B cell (primary cell): ENCODE measurements at regions not wholly inside any gene's neighbourhood (a gene's known extent, or its start where the extent isn't known, plus 50 kb on each side); places are given as distances from the start of the nearest gene placed in this dataset.
"Not testable (repeated sequence)": the region's sequence is repeated elsewhere in the genome, so short reads cannot be mapped to it uniquely, and the experiment has no call there.

Experiments used
- ATAC-seq: fragments of 200-7000 bp; cut with Tn5 transposase; one replicate; pipeline ENCODE4 v1.10.0; 2021; ENCODE audit warnings: low read depth, mild to moderate bottlenecking, moderate number of reproducible peaks, moderate library complexity
- CTCF ChIA-PET: fragments of 350-600 bp; sonication (Branson Sonifier 250); formaldehyde crosslinking; loops from one replicate; lab custom pipeline; 2021; ENCODE audit warnings: antibody characterized with exemption, inconsistent platforms; lab: Charles Lee
- POLR2A ChIA-PET: fragments of 350-600 bp; sonication (Branson Sonifier 250); formaldehyde crosslinking; loops from one replicate; lab custom pipeline; 2021; ENCODE audit warnings: antibody characterized with exemption; lab: Charles Lee
- DNase-seq: peaks from one replicate; pipeline ENCODE4 v3.0.0; 2013
- H2AFZ ChIP-seq: 2 replicates; pipeline ENCODE4 v1.6.1; 2012; ENCODE audit warnings: mild to moderate bottlenecking, low read depth, low read length; ENCODE audit not compliant: insufficient read depth, poor library complexity, severe bottlenecking
- H3K27ac ChIP-seq, 2 donors: 1 replicate in 1 of 2; 2 replicates in 1 of 2; pipeline ENCODE4 v1.5.1; 2012 to 2013; ENCODE audit warnings: low read length in 2 of 2, mild to moderate bottlenecking in 2 of 2, moderate library complexity in 1 of 2
- H3K27me3 ChIP-seq, 4 experiments: fragments of 200-600 bp in 1 of 4; sonication (generic) in 1 of 4; replicated peaks in 1 of 4; 1 replicate in 2 of 4; 2 replicates in 2 of 4; pipeline versions ENCODE4 v1.6.1 to v1.7.0; 2013 to 2016; ENCODE audit warnings: low read length in 3 of 4, mild to moderate bottlenecking in 2 of 4, mixed read lengths in 1 of 4, moderate library complexity in 1 of 4; ENCODE audit not compliant: insufficient read depth in 4 of 4, control insufficient read depth in 3 of 4; ENCODE audit errors: control extremely low read depth in 1 of 4
- H3K36me3 ChIP-seq, 2 experiments: replicated peaks in 1 of 2; 1 replicate in 1 of 2; 2 replicates in 1 of 2; pipeline versions ENCODE4 v1.6.1 to v1.7.1; 2013; ENCODE audit warnings: low read length in 1 of 2; ENCODE audit not compliant: insufficient read depth in 2 of 2, control insufficient read depth in 1 of 2; ENCODE audit errors: control extremely low read depth in 1 of 2, extremely low read depth in 1 of 2
- H3K4me1 ChIP-seq, 2 donors: fragments of 200-600 bp in 1 of 2; sonication (generic) in 1 of 2; 1 replicate in 1 of 2; 2 replicates in 1 of 2; pipeline versions ENCODE4 v1.5.1 to v1.6.1; 2013 to 2017; ENCODE audit warnings: low read length in 2 of 2; ENCODE audit not compliant: control insufficient read depth in 2 of 2, insufficient read depth in 2 of 2
- H3K4me2 ChIP-seq: replicated peaks from 2 replicates; pipeline ENCODE3; 2012; ENCODE audit warnings: mild to moderate bottlenecking, low read depth, low read length; ENCODE audit not compliant: poor library complexity, severe bottlenecking
- H3K4me3 ChIP-seq, 5 experiments: fragments of 200-600 bp in 1 of 5; sonication (generic) in 1 of 5; 1 replicate in 3 of 5; 2 replicates in 2 of 5; pipeline versions ENCODE4 v1.5.1 to v1.7.0; 2011 to 2016; ENCODE audit warnings: low read length in 4 of 5, mild to moderate bottlenecking in 4 of 5, low read depth in 2 of 5, control low read depth in 1 of 5, moderate library complexity in 1 of 5; ENCODE audit not compliant: insufficient read depth in 1 of 5; ENCODE audit errors: control extremely low read depth in 1 of 5, extremely low read depth in 1 of 5
- H3K79me2 ChIP-seq: fragments of 200-600 bp; sonication (generic); one replicate; pipeline ENCODE4 v1.6.0; 2016; ENCODE audit warnings: low read length; ENCODE audit not compliant: control insufficient read depth, insufficient read depth
- H3K9ac ChIP-seq: fragments of 200-600 bp; sonication (generic); 2 replicates; pipeline ENCODE4 v1.6.1; 2017; ENCODE audit warnings: mild to moderate bottlenecking, low read length, moderate library complexity
- H3K9me3 ChIP-seq, 3 donors: one replicate each; pipeline versions ENCODE4 v1.6.1 to v1.7.1; 2013; ENCODE audit warnings: low read length in 2 of 3; ENCODE audit not compliant: control insufficient read depth in 2 of 3, insufficient read depth in 1 of 3; ENCODE audit errors: control extremely low read depth in 1 of 3
- H4K20me1 ChIP-seq: 2 replicates; pipeline ENCODE4 v1.6.0; 2012; ENCODE audit warnings: mild to moderate bottlenecking, low read length; ENCODE audit not compliant: insufficient read depth, control insufficient read depth, poor library complexity, severe bottlenecking
- H3K27ac Mint-ChIP-seq: one replicate; pipeline ENCODE4 v1.8.0; 2021; ENCODE audit warnings: mixed read lengths
- H3K27me3 Mint-ChIP-seq: one replicate; pipeline ENCODE4 v1.8.0; 2021; ENCODE audit warnings: mixed read lengths
- H3K4me1 Mint-ChIP-seq: one replicate; pipeline ENCODE4 v1.8.0; 2021; ENCODE audit warnings: mixed read lengths
- H3K4me3 Mint-ChIP-seq: one replicate; pipeline ENCODE4 v1.8.0; 2021; ENCODE audit warnings: mixed read lengths
- H3K9me3 Mint-ChIP-seq: one replicate; pipeline ENCODE4 v1.8.0; 2022; ENCODE audit warnings: mixed read lengths; ENCODE audit not compliant: insufficient read depth
- WGBS: methylation state at CpG from one replicate; pipeline ENCODE4 v1.1.5; 2013; ENCODE audit warnings: missing lambda C conversion rate; ENCODE audit not compliant: insufficient coverage; 5-methylcytosine and 5-hydroxymethylcytosine counted together
- intact Hi-C: fragments of 100-400 bp; cut with micrococcal nuclease; formaldehyde crosslinking; loops from one replicate; pipeline ENCODE4 v1.10.0; 2022

DNA sequence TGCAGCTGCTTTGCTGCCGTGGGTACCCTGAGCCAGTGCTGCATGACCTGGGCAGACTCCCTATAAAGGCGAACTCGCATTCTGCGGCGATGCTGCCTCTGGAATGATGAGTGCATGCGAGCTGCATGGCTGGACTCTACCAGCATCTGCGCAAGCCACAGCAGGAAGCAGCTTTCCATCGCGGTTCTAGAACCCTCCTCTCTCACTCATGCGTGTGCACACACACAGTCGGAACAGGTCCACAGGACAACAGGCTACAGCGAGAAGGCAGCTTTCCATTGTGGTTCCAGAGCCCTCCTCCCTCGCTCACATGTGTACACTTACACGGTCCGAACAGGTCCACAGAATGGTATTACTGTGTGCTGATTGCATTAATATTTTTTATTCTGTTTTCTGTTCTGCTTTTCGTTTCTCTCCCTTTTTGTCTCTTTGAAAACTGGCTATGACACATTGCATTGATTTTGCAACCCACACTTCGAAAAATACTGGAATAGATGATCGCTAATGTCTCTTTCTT is 69.1 kb downstream of the NPIPB11 start:
- Histone ChIP-seq H3K27ac (peak overlapping the region; percentile 57 to 78), H3K4me2 (peak overlapping the region; percentile 25), H3K4me1 (peaks cover 43 to 70% of the 10 kb centered on the region in 2 donors), H3K4me3 (peak overlapping the region in 1 of 5 experiments; percentile 19)
- H4K20me1 ChIP-seq, H3K36me3 ChIP-seq, H2AFZ ChIP-seq, H3K79me2 ChIP-seq, CTCF ChIA-PET, H3K9me3 ChIP-seq, intact Hi-C loops, POLR2A ChIA-PET, H3K9me3 Mint-ChIP-seq, H3K27me3 Mint-ChIP-seq, H3K27me3 ChIP-seq, H3K9ac ChIP-seq: not testable (repeated sequence)
- WGBS = 11% methylated on average over 6 of the region's 18 CpGs
- Mint-ChIP-seq H3K4me1 (peaks cover 58% of the 10 kb centered on the region), H3K27ac (peak overlapping the region; percentile 80), H3K4me3 (peak overlapping the region; percentile 81)
- DNase-seq = peak; percentile 79
- ATAC-seq = peak; percentile 39

DNA sequence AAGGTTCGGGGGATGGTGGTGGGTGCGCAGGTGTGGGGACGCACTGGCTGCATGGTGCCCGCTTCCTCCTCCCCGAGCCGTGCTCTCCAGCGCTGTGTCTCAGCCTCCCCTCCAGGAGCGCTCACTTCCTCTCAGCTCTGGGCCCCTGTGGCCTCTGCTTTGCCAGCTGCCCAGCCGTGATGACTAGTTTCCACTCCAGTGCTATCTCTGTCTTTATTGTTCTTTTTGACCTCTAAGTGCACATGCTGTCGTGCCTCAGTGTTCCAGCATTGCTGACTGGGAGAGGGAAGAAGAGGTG is 71.0 kb downstream of the NPIPB11 start:
- H3K4me2 ChIP-seq, intact Hi-C loops, H3K36me3 ChIP-seq, H2AFZ ChIP-seq, H3K9me3 ChIP-seq, H4K20me1 ChIP-seq, H3K9ac ChIP-seq, H3K27me3 Mint-ChIP-seq, H3K9me3 Mint-ChIP-seq, H3K4me3 ChIP-seq, H3K27me3 ChIP-seq, CTCF ChIA-PET, POLR2A ChIA-PET, H3K79me2 ChIP-seq: not testable (repeated sequence)
- 0% methylated on average over 2 of the region's 10 CpGs for WGBS
- Histone ChIP-seq H3K4me1 (peaks cover 28 to 51% of the 10 kb centered on the region in 2 donors), H3K27ac (peak overlapping the region; percentile 55 to 63)
- Mint-ChIP-seq H3K4me3 (peak overlapping the region; percentile 70), H3K4me1 (peaks cover 46% of the 10 kb centered on the region), H3K27ac (peak overlapping the region; percentile 90)
- ATAC-seq = peak; percentile 32
- DNase-seq = peak; percentile 73

DNA sequence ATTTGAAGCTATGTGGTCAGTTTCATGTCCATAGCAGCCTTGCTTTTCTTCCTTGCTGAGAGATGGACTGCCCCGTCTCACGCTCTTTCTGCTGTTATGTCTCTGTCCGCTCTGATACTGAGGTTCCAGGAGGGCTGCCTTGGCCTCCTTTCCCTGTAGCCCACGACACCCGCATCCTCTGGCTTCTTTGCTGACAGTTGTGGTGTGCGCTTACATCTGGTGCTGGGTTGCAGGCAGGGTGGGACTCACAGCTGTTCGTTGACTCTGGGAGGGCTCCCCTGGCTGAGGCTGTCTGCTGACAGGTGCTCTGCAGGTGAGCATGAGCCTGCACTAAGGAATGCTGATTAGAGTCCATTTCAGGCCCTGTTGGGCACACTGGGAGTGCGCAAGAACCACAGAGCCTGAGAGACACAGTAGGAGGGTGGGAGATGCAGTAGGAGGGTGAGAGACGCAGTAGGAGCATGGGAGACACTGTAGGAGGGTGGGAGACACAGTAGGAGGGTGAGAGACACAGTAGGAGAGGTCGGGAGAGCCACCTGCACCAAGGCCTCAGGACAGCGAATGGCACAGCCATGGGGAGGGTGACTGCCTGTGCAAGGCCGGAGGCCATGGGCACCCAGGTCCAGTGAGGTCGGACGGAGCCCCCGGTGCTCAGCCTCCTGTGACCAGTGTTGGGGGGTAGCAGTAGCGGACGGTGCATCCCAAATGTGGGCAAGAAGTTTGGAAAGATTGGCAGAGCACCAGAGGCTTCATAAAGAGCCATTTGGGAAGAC is 71.5 kb downstream of the NPIPB11 start:
- POLR2A ChIA-PET, intact Hi-C loops, H3K79me2 ChIP-seq, H2AFZ ChIP-seq, H3K4me2 ChIP-seq, H3K9me3 Mint-ChIP-seq, DNase-seq, H3K27me3 ChIP-seq, H4K20me1 ChIP-seq, H3K9me3 ChIP-seq, ATAC-seq, CTCF ChIA-PET, H3K27me3 Mint-ChIP-seq, H3K36me3 ChIP-seq, H3K4me3 ChIP-seq, H3K9ac ChIP-seq: not testable (repeated sequence)
- peaks cover 43% of the 10 kb centered on the region for H3K4me1 Mint-ChIP-seq
- peak overlapping the region; percentile 70 for H3K4me3 Mint-ChIP-seq
- H3K27ac Mint-ChIP-seq = peak overlapping the region; percentile 90
- 73% methylated on average over 8 of the region's 17 CpGs for WGBS
- Histone ChIP-seq H3K27ac (peak overlapping the region in 1 of 2 donors; percentile 63), H3K4me1 (peaks cover 25 to 46% of the 10 kb centered on the region in 2 donors)

DNA sequence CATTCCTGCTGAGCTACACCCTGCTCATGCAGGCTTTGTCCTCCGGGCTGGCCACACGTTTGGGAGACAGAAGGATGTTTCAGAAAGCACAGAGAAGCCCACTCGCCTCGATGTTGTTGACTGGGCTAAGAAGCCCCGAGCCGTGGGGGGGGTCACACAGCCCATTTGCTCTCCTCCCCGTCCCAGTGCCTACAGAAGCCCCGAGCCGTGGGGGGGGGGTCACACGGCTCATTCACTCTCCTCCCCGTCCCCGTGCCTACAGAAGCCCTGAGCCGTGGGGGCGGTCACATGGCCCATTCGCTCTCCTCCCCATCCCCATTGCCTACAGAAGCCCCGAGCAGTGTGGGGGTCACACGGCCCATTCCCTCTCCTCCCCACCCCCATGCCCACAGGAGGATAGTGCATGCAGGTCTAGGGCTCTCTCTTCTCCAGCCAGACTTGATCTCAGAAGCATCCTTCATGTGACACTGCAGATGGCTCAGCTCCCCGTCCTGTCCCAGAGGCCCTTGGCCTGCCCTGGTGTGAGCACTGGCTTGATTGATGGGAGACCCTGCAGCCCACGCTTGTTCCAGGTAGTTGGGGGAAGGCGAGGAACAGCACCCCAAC is 72.9 kb downstream of the NPIPB11 start:
- H3K27ac Mint-ChIP-seq, ATAC-seq, intact Hi-C loops, H3K4me2 ChIP-seq, CTCF ChIA-PET, H3K79me2 ChIP-seq, H3K9ac ChIP-seq, H2AFZ ChIP-seq, H3K36me3 ChIP-seq, H3K27me3 Mint-ChIP-seq, H3K4me3 ChIP-seq, H3K4me3 Mint-ChIP-seq, DNase-seq, H3K9me3 ChIP-seq, POLR2A ChIA-PET, H3K27me3 ChIP-seq, H4K20me1 ChIP-seq, H3K9me3 Mint-ChIP-seq, H3K27ac ChIP-seq: not testable (repeated sequence)
- 97% methylated on average over 6 of the region's 20 CpGs for WGBS
- peaks cover 19 to 34% of the 10 kb centered on the region in 2 donors for H3K4me1 ChIP-seq
- peaks cover 39% of the 10 kb centered on the region for H3K4me1 Mint-ChIP-seq
